Stimulated activated naive CD8-positive, alpha-beta T cell treated with anti-CD3 and anti-CD28 coated beads, Interleukin-15, Interleukin-2, amounts not matched to agents 100 ng/mL and 50 ng/mL, for 24 hours (primary cell): ENCODE measurements at regions not wholly inside any gene's neighbourhood (a gene's known extent, or its start where the extent isn't known, plus 50 kb on each side); places are given as distances from the start of the nearest gene placed in this dataset.

Experiments used
- H3K27ac Mint-ChIP-seq: one replicate; pipeline ENCODE4 v1.8.0; 2021; ENCODE audit warnings: mild to moderate bottlenecking, mixed read lengths
- H3K27me3 Mint-ChIP-seq: one replicate; pipeline ENCODE4 v1.8.0; 2021; ENCODE audit warnings: mixed read lengths
- H3K36me3 Mint-ChIP-seq: one replicate; pipeline ENCODE4 v1.8.0; 2021; ENCODE audit warnings: low read depth, mixed read lengths
- H3K4me1 Mint-ChIP-seq: one replicate; pipeline ENCODE4 v1.8.0; 2021; ENCODE audit warnings: low read depth, mixed read lengths
- H3K4me3 Mint-ChIP-seq: one replicate; pipeline ENCODE4 v1.8.0; 2021; ENCODE audit warnings: mild to moderate bottlenecking, mixed read lengths
- H3K9me3 Mint-ChIP-seq: one replicate; pipeline ENCODE4 v1.8.0; 2021; ENCODE audit warnings: mixed read lengths

DNA sequence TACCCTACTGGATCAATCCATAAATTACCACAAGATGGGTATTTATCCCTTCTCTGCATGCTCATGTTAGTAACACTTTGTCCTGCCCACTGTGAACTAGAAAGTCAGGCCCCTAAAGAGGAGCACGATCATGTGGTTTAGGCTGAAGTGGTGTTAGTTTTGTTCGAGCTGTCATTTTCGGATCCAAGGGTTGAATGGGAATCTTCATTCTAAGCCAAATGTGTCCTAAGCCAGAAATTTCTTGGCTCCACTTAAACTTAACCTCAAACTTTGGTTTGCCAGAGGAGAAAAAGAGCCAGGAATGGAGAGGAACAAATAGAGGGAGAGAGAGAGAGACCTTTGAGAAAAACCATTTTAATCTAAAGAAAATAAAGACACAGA is 837.7 kb upstream of the ZNF608 start:
- H3K36me3 Mint-ChIP-seq = no peaks in the 10 kb centered on the region
- H3K4me3 Mint-ChIP-seq = no peak overlapping the region
- H3K9me3 Mint-ChIP-seq = peaks cover 5% of the 10 kb centered on the region
- no peaks in the 10 kb centered on the region for H3K27me3 Mint-ChIP-seq
- no peak overlapping the region for H3K27ac Mint-ChIP-seq
- H3K4me1 Mint-ChIP-seq = no peaks in the 10 kb centered on the region

DNA sequence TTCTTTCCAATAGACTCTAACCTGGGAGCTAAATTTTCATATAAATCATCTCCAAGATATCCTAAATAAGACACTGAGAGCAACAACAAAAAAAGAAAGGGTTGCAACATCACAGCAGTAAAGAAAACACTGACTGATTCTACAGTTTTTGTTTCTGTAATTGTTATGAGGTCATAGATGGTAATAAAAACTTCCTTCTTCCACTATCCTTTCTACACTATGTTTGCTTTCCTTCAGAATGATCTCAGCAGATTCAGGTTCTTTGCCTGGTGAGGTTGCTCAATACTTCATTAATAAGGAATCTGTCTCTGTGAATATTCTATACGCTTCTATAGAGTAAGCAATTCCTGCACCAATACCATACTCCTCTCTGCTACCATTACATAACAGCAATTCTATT is 835.6 kb upstream of the GRAMD2B start:
- Mint-ChIP-seq H3K4me3 (no peak overlapping the region), H3K27ac (no peak overlapping the region), H3K4me1 (no peaks in the 10 kb centered on the region), H3K9me3 (peaks cover 5% of the 10 kb centered on the region), H3K27me3 (no peaks in the 10 kb centered on the region), H3K36me3 (no peaks in the 10 kb centered on the region)

DNA sequence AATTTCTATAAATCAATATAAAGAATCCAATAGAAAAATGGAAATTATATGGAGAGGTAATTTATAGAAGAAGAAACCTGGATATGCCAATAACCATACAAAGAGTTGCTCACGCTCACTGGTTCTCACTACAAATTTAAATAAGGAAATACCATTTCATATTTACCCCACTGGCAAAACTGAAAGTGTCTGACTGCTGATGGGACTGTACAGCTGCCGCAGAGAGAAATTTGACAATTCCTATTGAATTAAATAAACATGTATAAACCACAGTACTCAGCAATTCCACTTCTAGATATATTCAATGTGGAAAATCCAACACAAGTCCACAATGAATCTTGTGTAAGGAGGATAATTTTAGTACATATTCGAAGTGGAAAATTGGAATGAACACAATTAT is 830.4 kb upstream of the GRAMD2B start:
- no peaks in the 10 kb centered on the region for H3K4me1 Mint-ChIP-seq
- no peaks in the 10 kb centered on the region for H3K36me3 Mint-ChIP-seq
- H3K27ac Mint-ChIP-seq = no peak overlapping the region
- H3K4me3 Mint-ChIP-seq = no peak overlapping the region
- H3K27me3 Mint-ChIP-seq = no peaks in the 10 kb centered on the region
- peaks cover 10% of the 10 kb centered on the region for H3K9me3 Mint-ChIP-seq

DNA sequence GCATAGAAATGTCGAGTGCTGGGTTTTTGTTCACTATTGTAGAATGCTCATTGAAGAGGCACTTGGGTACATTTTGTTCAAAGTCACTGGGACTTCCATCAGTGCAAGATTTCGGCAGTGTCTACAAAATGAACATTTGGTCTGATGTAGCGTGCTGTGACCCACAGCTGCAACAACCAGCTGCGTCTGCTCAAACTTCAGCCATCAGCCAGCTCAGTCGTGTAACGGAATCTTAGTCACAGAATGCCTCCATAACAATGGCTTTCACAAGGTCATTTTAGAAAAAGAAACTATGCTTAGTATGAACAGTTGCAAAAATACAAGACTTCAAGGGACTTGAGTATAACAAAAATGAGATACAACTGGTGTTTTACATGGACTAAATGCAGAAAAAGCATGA is 828.1 kb upstream of the GRAMD2B start:
- no peaks in the 10 kb centered on the region for H3K4me1 Mint-ChIP-seq
- H3K36me3 Mint-ChIP-seq = no peaks in the 10 kb centered on the region
- H3K27ac Mint-ChIP-seq = no peak overlapping the region
- H3K27me3 Mint-ChIP-seq = no peaks in the 10 kb centered on the region
- peaks cover 8% of the 10 kb centered on the region for H3K9me3 Mint-ChIP-seq
- no peak overlapping the region for H3K4me3 Mint-ChIP-seq

DNA sequence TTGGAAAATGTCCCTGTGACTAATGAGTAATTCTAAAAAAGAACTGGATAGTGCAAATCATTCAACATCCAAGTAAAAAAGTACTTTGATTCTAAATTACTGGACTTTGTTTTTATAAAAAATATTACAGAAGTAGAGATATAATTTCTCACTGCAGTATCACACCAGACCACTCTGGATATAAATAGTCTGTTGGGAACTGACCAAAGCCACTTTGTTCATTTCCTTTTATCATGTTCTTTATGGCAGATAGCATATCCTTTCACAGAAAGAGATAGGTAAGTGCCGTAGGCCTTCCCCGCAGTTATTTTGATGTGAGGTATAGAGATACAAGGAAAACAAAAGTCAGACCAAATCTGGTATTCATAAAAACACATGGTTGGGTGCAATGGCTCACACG is 827.4 kb upstream of the GRAMD2B start:
- no peak overlapping the region for H3K27ac Mint-ChIP-seq
- H3K36me3 Mint-ChIP-seq = no peaks in the 10 kb centered on the region
- H3K27me3 Mint-ChIP-seq = no peaks in the 10 kb centered on the region
- H3K9me3 Mint-ChIP-seq = peaks cover 8% of the 10 kb centered on the region
- H3K4me1 Mint-ChIP-seq = no peaks in the 10 kb centered on the region
- no peak overlapping the region for H3K4me3 Mint-ChIP-seq

DNA sequence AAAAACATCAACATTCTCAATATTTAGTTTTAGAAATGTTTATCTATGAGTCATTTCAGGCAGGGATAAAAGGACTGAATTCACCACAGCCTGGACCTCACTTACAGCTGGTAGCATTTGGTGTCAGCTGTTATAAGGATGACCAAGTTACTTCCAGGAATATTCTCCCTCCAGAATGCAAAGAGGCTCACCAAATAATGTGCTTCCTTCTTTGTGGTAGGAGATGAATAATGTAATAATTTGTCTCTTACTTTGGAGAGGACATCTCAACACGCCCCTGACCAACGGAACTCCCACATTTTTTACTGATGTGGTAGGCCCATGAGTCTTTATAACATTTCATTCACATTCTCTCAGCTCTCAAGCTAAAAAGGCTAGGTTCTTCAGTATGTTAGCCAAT is 825.9 kb upstream of the GRAMD2B start:
- Mint-ChIP-seq H3K27ac (no peak overlapping the region), H3K4me1 (no peaks in the 10 kb centered on the region)

DNA sequence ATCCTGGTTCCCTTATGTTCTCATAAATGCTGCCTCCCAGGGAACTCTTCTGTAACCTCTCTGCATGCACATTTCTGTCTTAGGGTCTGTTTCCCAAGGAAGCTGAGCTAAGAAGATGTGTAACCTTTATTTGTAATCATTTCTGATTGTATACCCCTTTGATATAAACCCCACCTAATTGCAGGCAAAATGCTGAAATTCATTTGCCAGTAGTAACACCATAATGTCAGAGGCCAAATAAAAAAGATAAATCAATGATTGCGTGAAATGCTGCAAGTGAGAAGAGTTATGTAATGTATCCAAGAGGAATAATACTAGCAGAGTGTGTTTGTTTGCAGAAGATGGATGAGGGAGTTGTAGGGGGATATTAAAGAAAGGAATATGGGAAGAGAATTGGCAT is 822.6 kb upstream of the GRAMD2B start:
- no peaks in the 10 kb centered on the region for H3K36me3 Mint-ChIP-seq
- H3K4me1 Mint-ChIP-seq = no peaks in the 10 kb centered on the region
- H3K27me3 Mint-ChIP-seq = no peaks in the 10 kb centered on the region
- H3K27ac Mint-ChIP-seq = no peak overlapping the region
- H3K4me3 Mint-ChIP-seq = no peak overlapping the region
- peaks cover 3% of the 10 kb centered on the region for H3K9me3 Mint-ChIP-seq

More for the DNA sequence above, 825.9 kb upstream of the GRAMD2B start:
- no peaks in the 10 kb centered on the region for H3K36me3 Mint-ChIP-seq
- no peak overlapping the region for H3K4me3 Mint-ChIP-seq
- peaks cover 8% of the 10 kb centered on the region for H3K9me3 Mint-ChIP-seq
- no peaks in the 10 kb centered on the region for H3K27me3 Mint-ChIP-seq

DNA sequence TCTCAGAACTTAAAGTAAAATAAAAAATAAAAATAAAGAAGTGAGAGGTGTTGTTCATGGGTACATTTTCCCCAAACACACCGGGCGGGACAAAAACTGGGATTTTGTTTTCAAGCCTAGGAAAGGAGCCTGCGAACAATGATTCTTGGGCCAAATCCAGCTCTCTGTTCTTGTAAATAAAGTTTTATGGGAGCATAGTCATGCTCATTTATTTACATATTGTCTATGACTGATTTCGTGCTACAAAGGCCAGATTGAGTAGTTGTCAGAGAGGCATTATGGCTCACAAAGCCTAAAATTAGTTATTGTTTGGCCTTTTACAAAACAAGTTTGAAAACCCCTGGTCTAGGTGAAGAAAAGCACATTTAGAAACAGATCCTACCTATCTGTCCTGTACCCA is 821.0 kb upstream of the GRAMD2B start:
- Mint-ChIP-seq H3K36me3 (no peaks in the 10 kb centered on the region), H3K4me3 (no peak overlapping the region), H3K4me1 (no peaks in the 10 kb centered on the region), H3K9me3 (peaks cover 3% of the 10 kb centered on the region), H3K27me3 (no peaks in the 10 kb centered on the region), H3K27ac (no peak overlapping the region)

DNA sequence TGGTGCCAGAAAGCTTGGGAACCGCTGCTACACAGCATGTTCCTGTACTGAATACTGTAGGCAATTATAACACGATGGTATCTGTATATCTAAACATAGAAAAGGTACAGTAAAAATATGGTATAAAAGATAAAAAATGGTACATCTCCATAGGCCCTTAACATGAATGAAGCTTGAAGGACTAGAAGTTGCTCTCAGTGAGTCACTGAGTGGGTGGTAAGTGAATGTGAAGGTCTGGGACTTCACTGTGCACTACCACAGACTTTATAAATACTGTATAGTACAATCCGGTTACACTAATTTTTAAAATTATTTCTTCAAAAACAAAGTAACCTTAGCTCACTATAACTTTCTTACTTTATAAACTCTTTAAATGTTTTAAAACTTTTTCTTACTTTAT is 819.9 kb upstream of the GRAMD2B start:
- Mint-ChIP-seq H3K9me3 (no peaks in the 10 kb centered on the region), H3K27me3 (no peaks in the 10 kb centered on the region), H3K4me1 (no peaks in the 10 kb centered on the region), H3K27ac (no peak overlapping the region), H3K4me3 (no peak overlapping the region), H3K36me3 (no peaks in the 10 kb centered on the region)

DNA sequence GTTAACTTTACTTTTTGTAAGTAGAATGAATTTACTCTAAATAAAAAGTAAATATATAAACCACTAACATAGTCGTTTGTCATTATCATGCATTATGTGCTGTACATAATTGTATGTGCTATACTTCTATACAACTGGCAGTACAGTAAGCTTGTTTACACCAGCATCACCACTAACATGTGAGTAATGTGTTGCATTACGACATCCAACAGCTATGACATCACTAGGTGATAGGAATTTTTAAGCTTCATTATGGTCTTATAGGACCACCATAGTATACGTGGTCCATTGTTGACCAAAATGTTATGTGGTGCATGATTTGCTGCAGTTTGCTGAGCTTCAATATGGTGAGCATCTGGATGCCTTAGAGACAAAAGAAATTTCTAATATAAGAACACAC is 819.1 kb upstream of the GRAMD2B start:
- Mint-ChIP-seq H3K27me3 (no peaks in the 10 kb centered on the region), H3K4me1 (no peaks in the 10 kb centered on the region), H3K4me3 (no peak overlapping the region), H3K36me3 (no peaks in the 10 kb centered on the region), H3K27ac (no peak overlapping the region), H3K9me3 (no peaks in the 10 kb centered on the region)

DNA sequence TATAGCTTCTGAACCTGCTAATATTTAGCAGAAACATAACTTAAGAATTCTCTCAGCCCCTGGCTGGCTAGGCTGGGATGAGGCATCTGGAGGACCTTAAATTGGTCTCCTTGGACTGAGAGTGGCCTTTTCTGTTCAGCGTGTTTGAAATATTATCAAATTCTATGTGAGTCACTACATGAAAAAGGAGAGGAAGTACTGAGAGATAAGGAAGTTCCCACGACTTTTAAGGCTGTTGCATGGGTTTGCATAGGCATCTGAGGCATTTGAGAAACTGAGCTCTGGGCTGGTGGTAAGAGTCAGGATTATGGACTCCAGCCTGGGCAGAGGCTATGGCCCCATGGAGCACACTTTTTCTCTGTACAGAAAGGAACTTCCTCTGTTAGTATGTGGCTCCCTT is 816.2 kb upstream of the GRAMD2B start:
- H3K9me3 Mint-ChIP-seq = no peaks in the 10 kb centered on the region
- no peak overlapping the region for H3K4me3 Mint-ChIP-seq
- no peaks in the 10 kb centered on the region for H3K27me3 Mint-ChIP-seq
- H3K27ac Mint-ChIP-seq = no peak overlapping the region
- no peaks in the 10 kb centered on the region for H3K4me1 Mint-ChIP-seq
- no peaks in the 10 kb centered on the region for H3K36me3 Mint-ChIP-seq

DNA sequence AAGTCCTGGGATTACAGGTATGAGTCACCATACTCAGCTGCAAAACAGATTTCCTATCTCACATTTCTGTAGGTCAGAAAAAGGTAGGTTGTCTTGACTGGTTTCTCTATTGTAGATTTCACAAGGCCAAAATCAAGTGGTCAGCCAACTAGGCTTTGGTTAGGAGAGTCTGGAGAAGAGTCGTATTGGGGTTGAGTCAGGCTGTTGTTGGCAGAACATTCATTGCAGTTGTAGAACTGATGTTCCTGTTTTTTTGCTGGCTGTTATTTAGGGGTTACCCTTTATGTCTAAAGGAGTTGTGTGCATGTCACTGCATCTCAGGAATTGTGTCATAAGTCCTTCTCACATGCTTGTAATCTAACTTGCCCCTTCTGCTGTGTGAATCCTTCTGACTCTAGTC is 814.2 kb upstream of the GRAMD2B start:
- H3K27me3 Mint-ChIP-seq = no peaks in the 10 kb centered on the region
- no peaks in the 10 kb centered on the region for H3K9me3 Mint-ChIP-seq
- no peak overlapping the region for H3K4me3 Mint-ChIP-seq
- no peaks in the 10 kb centered on the region for H3K36me3 Mint-ChIP-seq
- H3K4me1 Mint-ChIP-seq = no peaks in the 10 kb centered on the region
- H3K27ac Mint-ChIP-seq = no peak overlapping the region

DNA sequence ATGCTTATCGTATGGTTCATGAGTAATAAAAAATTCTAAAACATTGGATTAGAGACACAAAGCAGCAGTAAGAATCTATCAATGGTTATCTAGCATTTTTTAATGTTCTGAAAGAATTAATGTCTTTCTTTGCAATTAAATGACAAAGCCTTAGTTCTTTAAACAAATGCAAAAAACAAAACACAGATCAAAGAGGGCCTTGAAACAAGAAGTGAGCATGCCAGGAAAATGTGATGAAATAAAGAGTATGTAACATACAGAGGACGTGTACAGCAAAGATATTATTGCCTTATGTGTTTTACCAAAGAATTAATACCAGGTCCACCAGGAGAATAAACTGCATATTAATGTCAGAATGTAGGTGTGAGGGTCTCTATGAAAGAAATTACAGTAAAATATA is 812.3 kb upstream of the GRAMD2B start:
- Mint-ChIP-seq H3K27me3 (no peaks in the 10 kb centered on the region), H3K4me1 (no peaks in the 10 kb centered on the region), H3K27ac (no peak overlapping the region), H3K36me3 (no peaks in the 10 kb centered on the region), H3K4me3 (no peak overlapping the region), H3K9me3 (no peaks in the 10 kb centered on the region)

DNA sequence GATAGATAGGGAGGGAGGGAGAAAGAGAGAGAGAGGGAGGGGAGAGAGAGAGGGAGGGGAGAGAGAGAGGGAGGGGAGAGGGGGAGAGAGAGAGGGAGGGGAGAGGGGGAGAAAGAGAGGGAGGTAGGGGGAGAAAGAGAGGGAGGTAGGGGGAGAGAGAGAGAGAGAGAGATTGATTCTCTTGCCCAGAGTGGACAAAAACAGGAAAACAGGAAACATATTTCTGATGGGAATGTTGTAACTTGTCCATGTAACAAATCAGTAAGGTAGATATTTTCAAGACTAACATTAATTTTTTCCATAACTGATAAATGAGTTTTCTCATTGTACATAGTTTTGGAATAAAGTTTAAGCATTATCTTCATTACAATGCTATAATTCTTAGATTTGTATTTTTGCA is 811.7 kb upstream of the GRAMD2B start:
- no peaks in the 10 kb centered on the region for H3K4me1 Mint-ChIP-seq

DNA sequence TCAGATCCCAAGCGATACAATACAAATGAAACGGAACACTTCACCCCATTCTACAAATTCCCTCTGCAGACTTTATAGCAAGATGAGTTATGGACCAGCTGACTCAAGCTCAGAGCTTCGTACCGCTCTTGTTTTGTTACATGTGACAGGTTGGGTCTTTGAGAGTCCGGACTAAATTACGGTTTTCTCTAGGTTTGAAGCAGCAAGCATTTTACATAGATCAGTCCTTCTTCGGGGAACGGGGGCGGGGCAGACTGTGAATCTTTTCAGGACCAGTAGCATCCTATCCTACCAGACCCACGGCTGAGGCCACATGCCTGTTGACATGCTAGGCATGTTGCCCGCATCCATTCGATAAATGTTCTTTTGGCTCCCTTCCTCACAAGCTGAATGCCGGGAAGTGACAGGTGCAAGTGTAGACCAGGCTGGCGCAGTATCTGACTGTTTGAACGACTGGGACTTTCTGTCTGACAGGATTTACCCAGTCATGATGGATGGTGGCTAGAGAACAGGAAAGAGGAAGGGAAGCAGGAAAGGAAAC is 811.0 kb upstream of the GRAMD2B start:
- Mint-ChIP-seq H3K4me3 (no peak overlapping the region), H3K27ac (no peak overlapping the region), H3K4me1 (no peaks in the 10 kb centered on the region), H3K36me3 (no peaks in the 10 kb centered on the region), H3K27me3 (no peaks in the 10 kb centered on the region), H3K9me3 (no peaks in the 10 kb centered on the region)

More for the DNA sequence above, 811.7 kb upstream of the GRAMD2B start:
- Mint-ChIP-seq H3K9me3 (no peaks in the 10 kb centered on the region), H3K4me3 (no peak overlapping the region), H3K27ac (no peak overlapping the region), H3K36me3 (no peaks in the 10 kb centered on the region), H3K27me3 (no peaks in the 10 kb centered on the region)

DNA sequence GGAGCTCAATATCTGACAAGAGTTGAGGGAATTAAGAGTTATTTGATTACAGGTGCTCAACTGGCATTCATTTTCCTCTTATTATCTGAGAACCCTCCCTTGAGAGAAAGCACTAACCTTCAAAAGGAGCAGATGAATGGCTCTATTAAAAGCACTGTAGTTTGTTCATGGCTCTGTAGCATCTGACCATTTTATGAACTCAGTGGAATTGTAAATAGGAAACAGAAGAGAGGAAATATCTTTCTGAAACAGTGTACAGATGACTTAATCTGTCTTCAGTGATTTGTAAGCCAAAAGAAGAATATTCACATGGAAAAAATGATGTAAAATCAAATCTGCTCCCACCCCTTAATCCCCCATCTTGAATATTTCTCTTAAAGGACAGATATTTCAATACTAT is 810.4 kb upstream of the GRAMD2B start:
- Mint-ChIP-seq H3K4me3 (no peak overlapping the region), H3K27ac (no peak overlapping the region), H3K27me3 (no peaks in the 10 kb centered on the region), H3K4me1 (no peaks in the 10 kb centered on the region), H3K36me3 (no peaks in the 10 kb centered on the region), H3K9me3 (no peaks in the 10 kb centered on the region)
